B cell (primary cell): ENCODE measurements at regions not wholly inside any gene's neighbourhood (a gene's known extent, or its start where the extent isn't known, plus 50 kb on each side); places are given as distances from the start of the nearest gene placed in this dataset.

Source experiments
- ATAC-seq: fragments of 200-7000 bp; cut with Tn5 transposase; one replicate; pipeline ENCODE4 v1.10.0; 2021; ENCODE audit warnings: low read depth, mild to moderate bottlenecking, moderate number of reproducible peaks, moderate library complexity
- CTCF ChIA-PET: fragments of 350-600 bp; sonication (Branson Sonifier 250); formaldehyde crosslinking; loops from one replicate; lab custom pipeline; 2021; ENCODE audit warnings: antibody characterized with exemption, inconsistent platforms; lab: Charles Lee
- POLR2A ChIA-PET: fragments of 350-600 bp; sonication (Branson Sonifier 250); formaldehyde crosslinking; loops from one replicate; lab custom pipeline; 2021; ENCODE audit warnings: antibody characterized with exemption; lab: Charles Lee
- DNase-seq: peaks from one replicate; pipeline ENCODE4 v3.0.0; 2013
- H2AFZ ChIP-seq: 2 replicates; pipeline ENCODE4 v1.6.1; 2012; ENCODE audit warnings: mild to moderate bottlenecking, low read depth, low read length; ENCODE audit not compliant: insufficient read depth, poor library complexity, severe bottlenecking
- H3K27ac ChIP-seq, 2 donors: 1 replicate in 1 of 2; 2 replicates in 1 of 2; pipeline ENCODE4 v1.5.1; 2012 to 2013; ENCODE audit warnings: low read length in 2 of 2, mild to moderate bottlenecking in 2 of 2, moderate library complexity in 1 of 2
- H3K27me3 ChIP-seq, 4 experiments: fragments of 200-600 bp in 1 of 4; sonication (generic) in 1 of 4; replicated peaks in 1 of 4; 1 replicate in 2 of 4; 2 replicates in 2 of 4; pipeline versions ENCODE4 v1.6.1 to v1.7.0; 2013 to 2016; ENCODE audit warnings: low read length in 3 of 4, mild to moderate bottlenecking in 2 of 4, mixed read lengths in 1 of 4, moderate library complexity in 1 of 4; ENCODE audit not compliant: insufficient read depth in 4 of 4, control insufficient read depth in 3 of 4; ENCODE audit errors: control extremely low read depth in 1 of 4
- H3K36me3 ChIP-seq, 2 experiments: replicated peaks in 1 of 2; 1 replicate in 1 of 2; 2 replicates in 1 of 2; pipeline versions ENCODE4 v1.6.1 to v1.7.1; 2013; ENCODE audit warnings: low read length in 1 of 2; ENCODE audit not compliant: insufficient read depth in 2 of 2, control insufficient read depth in 1 of 2; ENCODE audit errors: control extremely low read depth in 1 of 2, extremely low read depth in 1 of 2
- H3K4me1 ChIP-seq, 2 donors: fragments of 200-600 bp in 1 of 2; sonication (generic) in 1 of 2; 1 replicate in 1 of 2; 2 replicates in 1 of 2; pipeline versions ENCODE4 v1.5.1 to v1.6.1; 2013 to 2017; ENCODE audit warnings: low read length in 2 of 2; ENCODE audit not compliant: control insufficient read depth in 2 of 2, insufficient read depth in 2 of 2
- H3K4me2 ChIP-seq: replicated peaks from 2 replicates; pipeline ENCODE3; 2012; ENCODE audit warnings: mild to moderate bottlenecking, low read depth, low read length; ENCODE audit not compliant: poor library complexity, severe bottlenecking
- H3K4me3 ChIP-seq, 5 experiments: fragments of 200-600 bp in 1 of 5; sonication (generic) in 1 of 5; 1 replicate in 3 of 5; 2 replicates in 2 of 5; pipeline versions ENCODE4 v1.5.1 to v1.7.0; 2011 to 2016; ENCODE audit warnings: low read length in 4 of 5, mild to moderate bottlenecking in 4 of 5, low read depth in 2 of 5, control low read depth in 1 of 5, moderate library complexity in 1 of 5; ENCODE audit not compliant: insufficient read depth in 1 of 5; ENCODE audit errors: control extremely low read depth in 1 of 5, extremely low read depth in 1 of 5
- H3K79me2 ChIP-seq: fragments of 200-600 bp; sonication (generic); one replicate; pipeline ENCODE4 v1.6.0; 2016; ENCODE audit warnings: low read length; ENCODE audit not compliant: control insufficient read depth, insufficient read depth
- H3K9ac ChIP-seq: fragments of 200-600 bp; sonication (generic); 2 replicates; pipeline ENCODE4 v1.6.1; 2017; ENCODE audit warnings: mild to moderate bottlenecking, low read length, moderate library complexity
- H3K9me3 ChIP-seq, 3 donors: one replicate each; pipeline versions ENCODE4 v1.6.1 to v1.7.1; 2013; ENCODE audit warnings: low read length in 2 of 3; ENCODE audit not compliant: control insufficient read depth in 2 of 3, insufficient read depth in 1 of 3; ENCODE audit errors: control extremely low read depth in 1 of 3
- H4K20me1 ChIP-seq: 2 replicates; pipeline ENCODE4 v1.6.0; 2012; ENCODE audit warnings: mild to moderate bottlenecking, low read length; ENCODE audit not compliant: insufficient read depth, control insufficient read depth, poor library complexity, severe bottlenecking
- H3K27ac Mint-ChIP-seq: one replicate; pipeline ENCODE4 v1.8.0; 2021; ENCODE audit warnings: mixed read lengths
- H3K27me3 Mint-ChIP-seq: one replicate; pipeline ENCODE4 v1.8.0; 2021; ENCODE audit warnings: mixed read lengths
- H3K4me1 Mint-ChIP-seq: one replicate; pipeline ENCODE4 v1.8.0; 2021; ENCODE audit warnings: mixed read lengths
- H3K4me3 Mint-ChIP-seq: one replicate; pipeline ENCODE4 v1.8.0; 2021; ENCODE audit warnings: mixed read lengths
- H3K9me3 Mint-ChIP-seq: one replicate; pipeline ENCODE4 v1.8.0; 2022; ENCODE audit warnings: mixed read lengths; ENCODE audit not compliant: insufficient read depth
- EZH2 ChIP-seq: IDR thresholded peaks from 2 replicates; pipeline ENCODE4 v1.6.1; 2012; ENCODE audit warnings: borderline replicate concordance, low read depth, mild to moderate bottlenecking, moderate library complexity, low read length; ENCODE audit not compliant: insufficient read depth, poor library complexity, severe bottlenecking
- WGBS: methylation state at CpG from one replicate; pipeline ENCODE4 v1.1.5; 2013; ENCODE audit warnings: missing lambda C conversion rate; ENCODE audit not compliant: insufficient coverage; 5-methylcytosine and 5-hydroxymethylcytosine counted together
- intact Hi-C: fragments of 100-400 bp; cut with micrococcal nuclease; formaldehyde crosslinking; loops from one replicate; pipeline ENCODE4 v1.10.0; 2022
- TF ChIP-seq, protein P1 (sequence below): fragments of 200-600 bp; IDR thresholded peaks from one replicate; pipeline ENCODE4 v1.8.0; 2022; ENCODE audit warnings: antibody characterized with exemption, mild to moderate bottlenecking

DNA sequence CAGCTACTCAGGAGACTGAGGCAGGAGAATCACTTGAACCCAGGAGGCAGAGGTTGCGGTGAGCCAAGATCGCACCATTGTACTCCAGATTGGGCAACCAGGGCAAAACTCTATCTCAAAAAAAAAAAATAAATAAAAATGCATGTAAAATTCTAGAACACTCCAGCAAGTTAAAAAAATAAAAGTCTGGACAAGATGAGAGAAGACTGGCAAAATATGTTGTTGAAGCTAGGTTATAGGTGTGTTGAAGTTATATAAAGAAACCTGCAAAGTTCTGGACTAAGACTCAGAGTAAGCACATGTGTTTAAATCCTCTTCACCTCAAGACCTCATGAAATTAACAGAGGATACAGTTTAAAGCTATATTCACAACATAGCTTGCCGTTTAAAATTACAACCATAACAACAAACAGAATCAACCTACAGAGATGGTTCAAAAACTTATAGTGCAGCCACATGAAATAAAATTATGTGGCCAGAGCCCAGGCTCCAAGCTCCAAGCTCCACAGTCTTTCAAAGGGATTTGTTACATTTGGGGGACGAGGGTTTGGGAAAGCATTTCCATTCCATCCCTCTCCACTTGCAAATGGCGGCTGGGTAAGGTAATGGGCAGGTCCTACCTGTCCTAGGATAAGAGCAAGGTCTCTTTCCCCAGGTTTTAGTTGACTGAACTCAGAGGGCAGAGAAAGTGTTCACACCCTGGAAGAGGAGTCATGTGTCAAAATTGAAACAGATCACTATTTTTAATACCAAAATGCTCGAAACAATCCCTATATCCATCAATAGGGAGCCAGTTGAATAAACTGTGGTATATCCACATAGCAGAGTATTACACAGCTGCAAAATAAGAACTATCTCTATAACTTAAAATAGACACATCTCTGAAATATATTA is 59.9 kb upstream of the MYCN start:
- peaks cover 2% of the 10 kb centered on the region for H3K9me3 Mint-ChIP-seq
- H3K9me3 ChIP-seq, result peaks cover 0 to 3% (median 3%) of the 10 kb centered on the region in 3 donors
- H3K27ac ChIP-seq, result no peak overlapping the region
- ATAC-seq (no peak), DNase-seq (no peak)
- intact Hi-C loops, result no loop called here
- no peak overlapping the region for H3K4me2 ChIP-seq
- 100% methylated on average over 1 of the region's 6 CpGs for WGBS
- no peak overlapping the region for H3K4me3 Mint-ChIP-seq
- no peaks in the 10 kb centered on the region for H4K20me1 ChIP-seq
- no peaks in the 10 kb centered on the region for H3K27me3 ChIP-seq
- no peaks in the 10 kb centered on the region for H3K36me3 ChIP-seq
- H3K27ac Mint-ChIP-seq, result no peak overlapping the region
- H3K9ac ChIP-seq, result no peak overlapping the region
- H3K79me2 ChIP-seq, result no peaks in the 10 kb centered on the region
- H3K4me1 ChIP-seq, result no peaks in the 10 kb centered on the region
- no peaks in the 10 kb centered on the region for H3K27me3 Mint-ChIP-seq
- H3K4me3 ChIP-seq, result no peak overlapping the region
- H3K4me1 Mint-ChIP-seq, result no peaks in the 10 kb centered on the region
- ChIA-PET POLR2A (no interaction called here), CTCF (no interaction called here)
- no peak overlapping the region for H2AFZ ChIP-seq
- no peak for TF ChIP-seq EZH2
- TF ChIP-seq, protein P1, sequence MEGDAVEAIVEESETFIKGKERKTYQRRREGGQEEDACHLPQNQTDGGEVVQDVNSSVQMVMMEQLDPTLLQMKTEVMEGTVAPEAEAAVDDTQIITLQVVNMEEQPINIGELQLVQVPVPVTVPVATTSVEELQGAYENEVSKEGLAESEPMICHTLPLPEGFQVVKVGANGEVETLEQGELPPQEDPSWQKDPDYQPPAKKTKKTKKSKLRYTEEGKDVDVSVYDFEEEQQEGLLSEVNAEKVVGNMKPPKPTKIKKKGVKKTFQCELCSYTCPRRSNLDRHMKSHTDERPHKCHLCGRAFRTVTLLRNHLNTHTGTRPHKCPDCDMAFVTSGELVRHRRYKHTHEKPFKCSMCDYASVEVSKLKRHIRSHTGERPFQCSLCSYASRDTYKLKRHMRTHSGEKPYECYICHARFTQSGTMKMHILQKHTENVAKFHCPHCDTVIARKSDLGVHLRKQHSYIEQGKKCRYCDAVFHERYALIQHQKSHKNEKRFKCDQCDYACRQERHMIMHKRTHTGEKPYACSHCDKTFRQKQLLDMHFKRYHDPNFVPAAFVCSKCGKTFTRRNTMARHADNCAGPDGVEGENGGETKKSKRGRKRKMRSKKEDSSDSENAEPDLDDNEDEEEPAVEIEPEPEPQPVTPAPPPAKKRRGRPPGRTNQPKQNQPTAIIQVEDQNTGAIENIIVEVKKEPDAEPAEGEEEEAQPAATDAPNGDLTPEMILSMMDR, result no peak

DNA sequence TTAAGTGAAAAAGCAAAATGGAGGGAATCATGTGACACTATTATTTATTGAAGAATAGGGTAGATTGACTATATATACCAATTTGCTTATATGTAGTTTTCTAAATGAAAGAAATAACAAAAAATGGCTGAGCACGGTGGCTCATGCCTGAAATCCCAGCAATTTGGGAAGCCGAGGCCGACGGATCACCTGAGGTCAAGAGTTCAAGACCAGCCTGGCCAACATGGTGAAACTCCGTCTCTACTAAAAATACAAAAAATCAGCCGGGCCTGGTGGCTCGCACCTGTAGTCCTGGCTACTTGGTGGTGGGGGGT is 59.3 kb upstream of the MYCN start:
- no peak overlapping the region for H3K27ac Mint-ChIP-seq
- Histone ChIP-seq H3K9me3 (peaks cover 0 to 3% (median 0%) of the 10 kb centered on the region in 3 donors), H3K4me2 (no peak overlapping the region), H3K4me1 (no peaks in the 10 kb centered on the region), H4K20me1 (no peaks in the 10 kb centered on the region), H2AFZ (no peak overlapping the region), H3K27me3 (peaks cover 0 to under 1% (median 0%) of the 10 kb centered on the region in 4 experiments), H3K27ac (no peak overlapping the region), H3K36me3 (no peaks in the 10 kb centered on the region), H3K4me3 (no peak overlapping the region), H3K79me2 (no peaks in the 10 kb centered on the region), H3K9ac (no peak overlapping the region)
- intact Hi-C loops, result no loop called here
- CTCF ChIA-PET, result no interaction called here
- no peak for DNase-seq
- no peak for TF ChIP-seq EZH2
- TF ChIP-seq, protein P1, result no peak
- no peaks in the 10 kb centered on the region for H3K4me1 Mint-ChIP-seq
- ATAC-seq, result no peak
- H3K9me3 Mint-ChIP-seq, result peaks cover 2% of the 10 kb centered on the region
- POLR2A ChIA-PET, result no interaction called here
- no peak overlapping the region for H3K4me3 Mint-ChIP-seq
- no peaks in the 10 kb centered on the region for H3K27me3 Mint-ChIP-seq
- WGBS, result 100% methylated on average over 4 of the region's 7 CpGs
